Activated T-cell treated with anti-CD3 and anti-CD28 coated beads, Interleukin-2, amount 50 U/mL, for 24 hours (primary cell): ENCODE measurements at regions not wholly inside any gene's neighbourhood (a gene's known extent, or its start where the extent isn't known, plus 50 kb on each side); places are given as distances from the start of the nearest gene placed in this dataset.
"Not testable (repeated sequence)": the region's sequence is repeated elsewhere in the genome, so short reads cannot be mapped to it uniquely, and the experiment has no call there.

ENCODE experiments used
- DNase-seq: peaks from one replicate; pipeline ENCODE4 v3.0.0-alpha.2; 2020
- H3K27ac Mint-ChIP-seq: 2 replicates; pipeline ENCODE4 v1.8.0; 2020; ENCODE audit warnings: mild to moderate bottlenecking, mixed read lengths
- H3K27me3 Mint-ChIP-seq: 2 replicates; pipeline ENCODE4 v1.8.0; 2020; ENCODE audit warnings: mixed read lengths
- H3K36me3 Mint-ChIP-seq: 2 replicates; pipeline ENCODE4 v1.8.0; 2020; ENCODE audit warnings: low read depth, mixed read lengths
- H3K4me1 Mint-ChIP-seq: 2 replicates; pipeline ENCODE4 v1.8.0; 2020; ENCODE audit warnings: low read depth, mixed read lengths
- H3K4me3 Mint-ChIP-seq: 2 replicates; pipeline ENCODE4 v1.8.0; 2020; ENCODE audit warnings: mild to moderate bottlenecking, moderate library complexity, mixed read lengths
- H3K9me3 Mint-ChIP-seq: 2 replicates; pipeline ENCODE4 v1.8.0; 2020; ENCODE audit warnings: mixed read lengths

DNA sequence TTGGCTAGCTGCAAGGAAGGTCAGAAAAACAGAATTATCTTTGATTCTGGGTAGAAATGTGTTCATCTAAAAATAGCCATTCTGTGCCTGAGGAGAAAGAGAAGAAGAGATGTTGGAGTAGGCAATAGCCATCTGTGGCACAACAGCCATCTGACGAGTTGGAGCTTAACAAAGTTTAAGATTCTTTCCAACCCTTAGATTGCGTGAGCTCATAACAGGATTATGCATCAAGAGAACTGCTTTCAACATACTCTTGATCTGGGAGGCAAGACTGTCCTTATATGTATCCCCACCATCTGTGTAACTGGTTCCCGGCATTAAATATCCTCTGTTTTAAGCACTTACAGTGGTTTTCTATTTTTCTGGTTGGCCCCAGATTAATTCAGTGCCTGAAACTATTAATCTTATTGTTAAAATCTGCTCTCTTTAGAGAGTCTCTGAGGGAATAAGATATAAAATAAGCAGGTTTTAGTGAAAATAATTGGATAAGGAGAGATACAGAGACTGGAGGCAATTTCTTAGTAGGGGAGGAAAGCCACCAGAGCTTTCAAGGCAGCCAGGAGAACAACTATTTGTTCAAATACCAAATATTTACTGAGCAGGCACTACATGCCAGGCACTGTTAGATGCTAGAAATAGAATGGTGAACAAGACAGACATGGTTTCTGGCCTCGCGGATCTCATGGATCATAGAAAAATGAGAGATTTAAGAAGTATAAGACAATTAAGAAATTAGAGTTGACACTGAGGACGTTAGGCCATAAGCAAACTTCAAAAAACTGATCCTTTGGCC lies 398.0 kb downstream of the SMARCA1 start:
- DNase-seq, result no peak
- H3K4me3 Mint-ChIP-seq, result no peak overlapping the region
- no peaks in the 10 kb centered on the region for H3K36me3 Mint-ChIP-seq
- no peak overlapping the region for H3K27ac Mint-ChIP-seq
- H3K27me3 Mint-ChIP-seq, result peaks cover 16% of the 10 kb centered on the region
- H3K4me1 Mint-ChIP-seq, result no peaks in the 10 kb centered on the region
- H3K9me3 Mint-ChIP-seq, result no peaks in the 10 kb centered on the region

DNA sequence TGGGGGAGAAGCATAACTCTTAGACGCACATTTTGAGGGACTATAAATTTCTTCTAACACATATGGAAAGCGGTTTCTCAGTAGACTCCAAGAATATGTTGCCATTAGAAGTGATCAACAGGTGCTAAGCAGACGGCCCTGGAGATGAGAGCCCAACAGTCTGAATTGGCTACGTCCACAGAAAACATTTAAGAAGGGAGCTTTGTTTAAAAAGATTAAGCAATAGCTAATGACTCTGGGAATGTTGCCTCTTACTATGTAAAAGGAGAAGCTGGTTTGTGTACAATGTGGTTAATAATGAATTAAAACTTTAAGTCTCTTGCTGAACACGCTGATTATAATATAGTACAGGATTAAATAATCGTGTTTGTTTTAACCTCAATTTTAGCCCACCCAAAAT lies 399.5 kb downstream of the SMARCA1 start:
- H3K4me1 Mint-ChIP-seq, result no peaks in the 10 kb centered on the region
- H3K4me3 Mint-ChIP-seq, result no peak overlapping the region
- no peak for DNase-seq
- H3K9me3 Mint-ChIP-seq, result no peaks in the 10 kb centered on the region
- no peaks in the 10 kb centered on the region for H3K36me3 Mint-ChIP-seq
- H3K27ac Mint-ChIP-seq, result no peak overlapping the region
- peaks cover 15% of the 10 kb centered on the region for H3K27me3 Mint-ChIP-seq

DNA sequence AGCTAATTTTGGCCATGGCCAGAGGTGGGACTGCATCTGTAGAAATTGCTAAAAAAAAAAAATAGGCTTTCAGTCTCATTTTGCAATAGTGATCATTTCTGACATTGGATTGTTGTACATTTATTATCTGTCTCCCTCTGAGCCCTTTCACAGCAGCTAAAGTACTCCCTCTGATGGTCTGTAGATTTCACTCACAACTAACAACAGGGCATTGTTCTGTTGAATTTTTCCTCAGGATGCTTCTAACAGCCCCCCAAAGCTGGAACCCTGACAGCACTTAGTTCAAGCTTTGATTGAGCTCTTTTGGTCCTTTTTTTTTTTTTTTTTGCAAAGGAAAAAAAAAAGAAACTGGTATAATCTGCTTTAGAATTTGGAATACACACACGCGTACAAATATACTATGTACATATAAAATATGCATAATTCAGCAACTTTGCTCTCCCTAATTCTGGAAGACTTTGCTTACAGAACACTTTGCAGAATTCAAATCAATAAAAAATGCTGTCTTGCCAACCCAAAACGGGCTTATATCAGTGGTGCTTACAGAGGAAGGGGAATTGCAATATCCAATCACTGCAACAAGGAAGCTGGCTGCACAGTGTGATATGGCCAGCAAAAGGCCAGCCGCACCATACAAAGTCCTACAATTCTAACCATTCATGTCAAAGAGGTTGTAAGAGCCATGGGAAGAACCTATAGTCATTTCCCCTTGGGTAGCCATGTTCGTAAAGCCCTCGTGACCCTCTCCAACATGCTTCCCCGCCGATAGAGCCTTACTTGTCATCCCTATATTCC lies 406.4 kb downstream of the SMARCA1 start:
- Mint-ChIP-seq H3K9me3 (no peaks in the 10 kb centered on the region), H3K4me1 (no peaks in the 10 kb centered on the region), H3K36me3 (no peaks in the 10 kb centered on the region), H3K27ac (no peak overlapping the region), H3K4me3 (no peak overlapping the region), H3K27me3 (peaks cover 16% of the 10 kb centered on the region)
- no peak for DNase-seq

DNA sequence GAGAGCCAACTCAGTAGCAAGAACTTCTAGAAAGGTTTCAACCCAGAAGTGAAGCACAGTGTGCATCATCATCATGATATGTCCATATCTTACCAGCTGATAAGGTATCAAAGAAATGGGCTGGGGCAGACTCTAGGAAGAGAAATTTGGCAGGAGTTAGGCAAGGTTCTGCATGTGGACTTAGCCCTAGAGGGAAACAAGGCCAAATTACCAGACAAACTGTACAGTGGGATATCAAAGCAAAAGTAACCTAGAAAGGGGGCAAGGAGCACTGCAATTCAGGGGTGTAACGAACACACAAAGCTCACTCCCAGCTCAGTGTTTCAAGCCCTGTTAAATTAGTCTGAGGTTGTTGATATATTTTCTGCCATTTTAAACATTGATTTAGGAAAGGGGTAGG lies 407.4 kb downstream of the SMARCA1 start:
- H3K9me3 Mint-ChIP-seq, result no peaks in the 10 kb centered on the region
- H3K27ac Mint-ChIP-seq, result no peak overlapping the region
- H3K27me3 Mint-ChIP-seq, result peaks cover 16% of the 10 kb centered on the region

DNA sequence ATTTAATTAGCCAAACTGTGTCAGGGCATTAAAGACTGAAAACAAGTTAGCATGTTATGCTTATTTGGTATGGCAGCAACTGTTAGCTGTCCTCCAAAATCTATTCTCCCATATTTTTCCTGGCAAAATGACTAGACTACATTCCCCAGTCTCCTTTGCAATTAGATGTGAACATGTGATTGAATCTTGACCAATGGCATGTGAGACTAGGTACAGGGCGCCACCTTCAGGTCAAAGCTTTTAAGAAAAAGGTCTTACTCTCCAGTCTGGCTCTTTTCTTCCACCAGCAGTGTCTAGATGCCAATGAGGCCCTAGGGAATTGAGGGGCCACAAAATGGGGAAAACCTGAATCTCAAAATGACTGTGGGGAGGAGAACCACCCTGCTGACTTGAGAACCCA lies 408.2 kb downstream of the SMARCA1 start:
- Mint-ChIP-seq H3K4me1 (no peaks in the 10 kb centered on the region), H3K36me3 (no peaks in the 10 kb centered on the region), H3K4me3 (no peak overlapping the region), H3K9me3 (no peaks in the 10 kb centered on the region), H3K27ac (no peak overlapping the region), H3K27me3 (peaks cover 16% of the 10 kb centered on the region)
- no peak for DNase-seq

More for the DNA sequence above, 407.4 kb downstream of the SMARCA1 start:
- DNase-seq, result no peak
- H3K4me3 Mint-ChIP-seq, result no peak overlapping the region
- no peaks in the 10 kb centered on the region for H3K36me3 Mint-ChIP-seq
- H3K4me1 Mint-ChIP-seq, result no peaks in the 10 kb centered on the region

DNA sequence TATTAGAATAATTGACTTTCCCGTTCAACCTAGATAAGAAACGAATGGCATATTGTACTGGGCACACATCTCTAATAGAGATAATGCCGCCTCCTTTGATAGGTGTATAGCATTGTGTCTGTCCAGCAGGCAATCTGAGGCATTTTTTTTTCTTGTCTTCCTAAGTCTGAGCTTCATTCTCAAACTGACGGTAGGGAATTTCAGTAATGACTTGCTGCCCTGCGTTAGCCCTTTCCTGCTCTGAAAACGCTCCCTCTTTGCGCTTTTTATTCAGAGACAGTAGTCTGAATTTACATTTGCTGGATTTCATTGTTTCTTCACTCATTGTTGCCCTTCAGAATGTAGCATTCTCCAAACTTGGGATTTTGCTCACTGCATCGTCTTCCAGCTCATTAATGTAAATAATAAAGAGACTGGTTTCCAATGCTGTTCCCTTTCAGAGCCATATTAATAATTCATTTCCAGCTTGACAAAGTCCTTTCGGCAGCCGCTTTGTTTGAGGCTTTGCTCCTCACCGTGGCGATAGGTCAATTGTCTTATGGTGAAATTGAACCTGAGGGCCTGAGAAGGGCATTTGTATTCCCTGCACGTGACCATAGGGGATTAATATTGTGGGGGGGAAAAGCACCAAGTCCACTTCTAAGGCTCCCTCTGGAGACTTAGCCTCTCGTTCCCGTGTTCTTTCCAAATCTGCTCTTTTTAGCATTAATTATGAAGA lies 412.1 kb downstream of the SMARCA1 start:
- H3K27me3 Mint-ChIP-seq, result peaks cover 13% of the 10 kb centered on the region
- no peaks in the 10 kb centered on the region for H3K36me3 Mint-ChIP-seq
- no peak overlapping the region for H3K4me3 Mint-ChIP-seq
- no peaks in the 10 kb centered on the region for H3K9me3 Mint-ChIP-seq
- no peak overlapping the region for H3K27ac Mint-ChIP-seq
- no peak for DNase-seq
- H3K4me1 Mint-ChIP-seq, result no peaks in the 10 kb centered on the region

- Mint-ChIP-seq H3K27ac (no peak overlapping the region), H3K9me3 (no peaks in the 10 kb centered on the region), H3K4me1 (no peaks in the 10 kb centered on the region), H3K36me3 (no peaks in the 10 kb centered on the region), H3K4me3 (no peak overlapping the region), H3K27me3 (peaks cover 6% of the 10 kb centered on the region)
- DNase-seq, result no peak
Observed at GRCh38 chrX:129108936-129109335, 414.4 kb downstream of the SMARCA1 start.

GRCh38 chrX:129099207-129099606 lies 424.1 kb downstream of the SMARCA1 start:
- H3K4me1 Mint-ChIP-seq, result no peaks in the 10 kb centered on the region
- no peak overlapping the region for H3K27ac Mint-ChIP-seq
- H3K9me3 Mint-ChIP-seq, result no peaks in the 10 kb centered on the region
- H3K36me3 Mint-ChIP-seq, result no peaks in the 10 kb centered on the region
- H3K27me3 Mint-ChIP-seq, result peaks cover 16% of the 10 kb centered on the region
- DNase-seq, result no peak
- no peak overlapping the region for H3K4me3 Mint-ChIP-seq

GRCh38 chrX:129097668-129098067 lies 425.6 kb downstream of the SMARCA1 start:
- Mint-ChIP-seq H3K27ac (no peak overlapping the region), H3K27me3 (peaks cover 16% of the 10 kb centered on the region), H3K9me3 (no peaks in the 10 kb centered on the region), H3K36me3 (no peaks in the 10 kb centered on the region), H3K4me3 (no peak overlapping the region), H3K4me1 (no peaks in the 10 kb centered on the region)
- DNase-seq, result no peak

DNA sequence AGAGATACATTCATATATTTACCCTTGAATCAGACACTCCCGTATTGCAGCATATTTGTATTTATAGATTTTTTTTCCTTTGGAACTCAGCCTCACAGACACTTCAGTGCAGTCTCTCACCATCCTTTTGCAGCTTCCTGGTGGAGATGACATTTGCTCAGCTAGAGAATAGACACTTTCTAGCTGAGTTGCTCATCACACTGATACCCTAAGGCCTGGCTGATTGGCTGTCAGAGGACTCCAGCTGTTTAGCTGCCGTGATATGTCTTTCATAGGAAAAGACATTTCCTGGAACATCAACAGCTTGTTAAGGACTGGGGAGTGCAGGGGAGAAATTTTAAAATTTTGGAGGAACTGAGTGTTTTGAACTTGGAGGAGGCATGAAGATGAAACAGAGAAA lies 429.6 kb downstream of the SMARCA1 start:
- Mint-ChIP-seq H3K36me3 (no peaks in the 10 kb centered on the region), H3K27me3 (peaks cover 15% of the 10 kb centered on the region), H3K4me3 (no peak overlapping the region), H3K9me3 (no peaks in the 10 kb centered on the region), H3K27ac (no peak overlapping the region), H3K4me1 (no peaks in the 10 kb centered on the region)
- no peak for DNase-seq

- Mint-ChIP-seq H3K9me3 (no peaks in the 10 kb centered on the region), H3K27ac (no peak overlapping the region), H3K4me1 (no peaks in the 10 kb centered on the region), H3K36me3 (no peaks in the 10 kb centered on the region), H3K4me3 (no peak overlapping the region), H3K27me3 (peaks cover 6% of the 10 kb centered on the region)
- no peak for DNase-seq
Observed at GRCh38 chrX:129092757-129093156, 430.5 kb downstream of the SMARCA1 start.

DNA sequence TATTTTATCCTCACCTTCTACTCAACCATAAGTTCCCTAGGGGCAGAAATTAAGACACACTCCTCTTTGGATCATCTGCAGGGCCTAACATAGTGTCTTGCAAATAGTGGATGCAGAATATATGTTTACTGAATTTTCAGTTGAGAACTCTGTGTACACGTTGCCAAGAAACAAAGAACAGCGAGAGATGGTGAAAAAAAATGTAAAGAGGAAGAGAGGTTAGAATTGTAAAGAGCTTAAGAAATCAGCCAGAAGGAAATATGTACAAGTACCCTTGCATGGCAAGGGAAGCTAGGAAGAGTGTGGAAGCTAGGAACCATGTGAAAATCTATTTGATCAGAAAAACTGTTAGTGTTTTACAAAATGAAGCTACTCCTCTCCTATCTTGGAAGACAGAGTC lies 431.0 kb downstream of the SMARCA1 start:
- no peak overlapping the region for H3K4me3 Mint-ChIP-seq
- H3K9me3 Mint-ChIP-seq, result no peaks in the 10 kb centered on the region
- no peaks in the 10 kb centered on the region for H3K36me3 Mint-ChIP-seq
- H3K27ac Mint-ChIP-seq, result no peak overlapping the region
- H3K27me3 Mint-ChIP-seq, result peaks cover 6% of the 10 kb centered on the region
- no peaks in the 10 kb centered on the region for H3K4me1 Mint-ChIP-seq
- DNase-seq, result no peak

DNA sequence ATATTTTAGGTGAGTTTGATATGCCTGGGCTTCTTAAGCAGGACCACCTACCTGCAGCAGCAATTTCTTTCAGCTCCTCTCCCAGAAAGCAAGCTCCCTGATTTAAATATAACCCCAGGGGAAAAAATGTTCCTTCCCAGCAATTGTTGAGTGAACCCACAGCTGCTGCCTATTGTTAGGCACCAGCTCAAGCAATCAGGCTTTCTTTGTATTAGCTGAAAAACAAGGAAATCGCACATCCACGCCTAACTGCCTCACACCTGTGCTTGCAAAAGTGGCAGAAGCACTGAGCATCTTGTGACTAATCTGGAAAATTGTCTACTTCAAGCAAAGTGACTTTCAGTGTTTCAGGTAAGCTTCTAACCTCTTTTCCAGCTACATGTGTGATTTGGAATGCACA lies 432.2 kb downstream of the SMARCA1 start:
- no peaks in the 10 kb centered on the region for H3K4me1 Mint-ChIP-seq
- H3K27ac Mint-ChIP-seq, result no peak overlapping the region
- no peaks in the 10 kb centered on the region for H3K36me3 Mint-ChIP-seq
- no peaks in the 10 kb centered on the region for H3K9me3 Mint-ChIP-seq
- H3K4me3 Mint-ChIP-seq, result no peak overlapping the region
- no peak for DNase-seq
- H3K27me3 Mint-ChIP-seq, result peaks cover 14% of the 10 kb centered on the region

- Mint-ChIP-seq H3K4me3 (no peak overlapping the region), H3K27me3 (peaks cover 14% of the 10 kb centered on the region), H3K36me3 (no peaks in the 10 kb centered on the region), H3K27ac (no peak overlapping the region), H3K4me1 (no peaks in the 10 kb centered on the region), H3K9me3 (no peaks in the 10 kb centered on the region)
- DNase-seq, result no peak
Observed at GRCh38 chrX:129086802-129087201, 436.5 kb downstream of the SMARCA1 start.

DNA sequence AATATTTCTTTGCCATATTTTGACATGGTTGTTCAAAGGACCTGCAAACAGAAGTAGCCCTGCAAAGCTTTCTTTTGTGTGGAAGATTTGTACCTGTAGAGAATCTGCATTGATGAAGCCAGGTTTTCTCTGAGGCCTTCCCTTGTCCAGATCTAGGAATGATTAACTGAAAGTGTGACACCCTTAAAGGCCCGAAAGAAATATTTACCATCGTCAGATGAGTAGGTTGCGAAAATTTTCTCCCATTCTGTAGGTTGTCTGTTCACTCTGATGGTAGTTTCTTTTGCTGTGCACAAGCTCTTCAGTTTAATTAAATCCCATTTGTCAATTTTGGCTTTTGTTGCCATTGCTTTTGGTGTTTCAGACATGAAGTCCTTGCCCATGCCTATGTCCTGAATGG lies 439.0 kb downstream of the SMARCA1 start:
- H3K27ac Mint-ChIP-seq, H3K36me3 Mint-ChIP-seq, H3K4me1 Mint-ChIP-seq, H3K9me3 Mint-ChIP-seq, DNase-seq, H3K4me3 Mint-ChIP-seq: not testable (repeated sequence)
- H3K27me3 Mint-ChIP-seq, result peaks cover 14% of the 10 kb centered on the region
